GM11168 (cell line): ENCODE measurements at regions not wholly inside any gene's neighbourhood (a gene's known extent, or its start where the extent isn't known, plus 50 kb on each side); places are given as distances from the start of the nearest gene placed in this dataset.

Experiments
- in situ Hi-C: fragments of 300-500 bp; cut with MboI; formaldehyde crosslinking; loops from one replicate; pipeline ENCODE4 v1.12.0; 2022; ENCODE audit warnings: low sequenced_read_pairs; ENCODE audit not compliant: unreplicated experiment

DNA sequence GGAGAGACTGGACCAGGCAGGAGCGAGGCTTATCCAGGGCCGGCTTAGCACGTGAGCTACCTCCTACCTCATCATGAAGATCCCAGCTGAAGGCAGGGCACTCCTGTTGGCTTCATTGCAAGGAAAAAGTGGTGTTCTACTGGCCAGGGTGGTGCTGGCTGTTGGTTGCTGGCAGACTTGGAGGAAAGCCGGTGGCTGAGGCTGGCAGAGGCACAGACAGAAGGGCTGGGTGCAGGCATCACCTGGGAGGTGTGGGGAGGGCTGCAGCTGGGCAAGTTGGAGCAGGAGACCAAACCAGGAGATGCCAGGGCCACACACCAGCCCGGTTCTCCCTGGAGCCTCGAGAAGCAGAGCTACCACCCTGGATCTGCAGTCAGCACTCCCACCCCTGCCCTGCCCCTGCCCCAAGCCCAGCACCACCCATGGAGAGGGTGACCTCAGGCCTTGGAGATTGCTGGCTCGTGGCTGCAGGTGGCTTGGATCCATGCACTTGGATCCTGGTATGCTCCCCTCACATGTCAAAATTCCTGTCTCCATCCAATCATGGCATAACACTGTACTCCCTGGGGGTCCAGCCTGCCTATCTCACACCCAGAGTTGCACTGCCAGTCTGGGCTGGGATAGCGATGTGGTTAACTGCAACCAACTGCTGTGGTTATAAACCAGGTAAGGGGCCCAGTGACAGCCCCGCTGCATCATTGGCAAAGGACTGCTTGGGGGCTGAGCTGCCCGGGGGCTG lies 49.7 kb downstream of the GLI2 start:
- in situ Hi-C loops = no loop called here

DNA sequence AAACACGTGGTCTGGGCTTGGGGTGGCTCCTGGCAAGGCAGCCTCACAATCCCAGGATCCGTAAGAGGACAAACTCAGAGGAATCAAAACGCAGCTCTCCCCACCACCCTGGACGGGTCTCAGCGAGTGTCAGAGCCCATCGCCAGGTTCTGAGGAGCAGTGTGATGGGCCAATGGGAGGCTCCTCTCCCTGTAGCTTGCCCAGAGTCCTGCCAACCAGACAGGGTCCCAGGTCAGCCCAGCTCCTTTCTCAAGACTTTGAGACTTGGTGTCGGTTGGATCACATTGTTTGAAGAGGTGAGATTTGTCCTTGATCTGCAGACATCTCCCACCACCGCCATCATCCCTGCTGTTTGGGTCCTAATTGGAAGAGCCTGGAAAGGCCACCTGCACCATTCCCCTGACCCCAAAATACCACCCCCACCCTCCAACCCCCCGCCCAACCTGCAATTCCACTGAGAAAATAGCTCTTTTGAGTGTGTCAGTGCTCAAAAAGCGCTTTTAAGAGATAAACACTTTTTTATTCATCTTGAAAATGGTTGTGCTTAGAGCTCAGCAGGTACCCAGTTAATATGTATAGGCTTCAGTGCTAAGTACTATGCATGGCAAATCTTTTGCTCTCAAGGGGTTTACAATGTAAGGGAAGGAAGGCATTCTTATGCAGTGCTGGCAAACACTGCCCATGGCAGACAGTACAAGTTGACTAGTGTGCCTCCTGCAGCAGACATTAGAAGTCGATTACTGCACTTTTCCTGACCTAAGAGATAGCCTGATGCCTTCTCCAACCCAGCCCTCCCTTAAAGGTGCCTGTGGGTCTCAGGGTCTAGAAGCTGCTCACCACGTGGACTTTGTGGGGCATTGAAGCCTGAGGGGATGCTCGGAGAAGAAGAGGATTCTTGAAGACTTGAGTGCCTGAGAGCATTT lies 50.6 kb downstream of the GLI2 start:
- in situ Hi-C loops = no loop called here

DNA sequence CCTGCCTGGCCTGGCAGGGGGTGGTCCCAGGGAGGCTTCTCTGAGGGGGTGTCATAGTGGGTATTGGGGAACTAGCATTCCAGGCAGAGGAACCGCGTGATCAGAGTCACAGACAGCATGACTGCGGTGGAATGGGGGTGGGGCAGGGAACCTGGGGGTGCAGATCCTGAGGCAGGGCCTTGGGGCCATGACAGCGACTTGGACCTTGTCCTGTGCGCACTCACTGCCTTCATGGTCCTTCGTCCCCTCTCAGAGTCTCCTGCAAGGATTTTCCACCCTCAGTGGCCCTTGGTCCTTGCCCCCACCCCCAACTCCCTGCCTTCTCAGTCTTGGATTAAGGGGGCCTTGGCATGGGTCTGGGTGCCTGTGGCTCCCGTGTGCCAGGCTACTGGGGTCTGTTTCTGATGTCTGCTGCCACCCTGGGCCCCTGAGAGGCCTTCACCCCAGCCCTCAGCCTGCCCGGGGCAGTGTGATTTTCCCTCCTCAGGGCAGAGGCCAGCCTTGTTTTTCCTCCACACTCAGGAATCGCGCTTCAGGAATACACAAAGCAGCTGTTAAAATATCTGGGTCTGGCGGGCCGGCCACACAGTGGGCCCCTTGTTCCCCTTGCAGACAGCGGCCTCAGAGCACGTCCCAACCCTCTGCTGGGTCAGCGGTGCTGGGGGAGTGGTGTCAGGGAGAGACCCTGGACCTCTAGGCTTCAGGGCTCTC lies 51.6 kb downstream of the GLI2 start:
- in situ Hi-C loops = no loop called here

DNA sequence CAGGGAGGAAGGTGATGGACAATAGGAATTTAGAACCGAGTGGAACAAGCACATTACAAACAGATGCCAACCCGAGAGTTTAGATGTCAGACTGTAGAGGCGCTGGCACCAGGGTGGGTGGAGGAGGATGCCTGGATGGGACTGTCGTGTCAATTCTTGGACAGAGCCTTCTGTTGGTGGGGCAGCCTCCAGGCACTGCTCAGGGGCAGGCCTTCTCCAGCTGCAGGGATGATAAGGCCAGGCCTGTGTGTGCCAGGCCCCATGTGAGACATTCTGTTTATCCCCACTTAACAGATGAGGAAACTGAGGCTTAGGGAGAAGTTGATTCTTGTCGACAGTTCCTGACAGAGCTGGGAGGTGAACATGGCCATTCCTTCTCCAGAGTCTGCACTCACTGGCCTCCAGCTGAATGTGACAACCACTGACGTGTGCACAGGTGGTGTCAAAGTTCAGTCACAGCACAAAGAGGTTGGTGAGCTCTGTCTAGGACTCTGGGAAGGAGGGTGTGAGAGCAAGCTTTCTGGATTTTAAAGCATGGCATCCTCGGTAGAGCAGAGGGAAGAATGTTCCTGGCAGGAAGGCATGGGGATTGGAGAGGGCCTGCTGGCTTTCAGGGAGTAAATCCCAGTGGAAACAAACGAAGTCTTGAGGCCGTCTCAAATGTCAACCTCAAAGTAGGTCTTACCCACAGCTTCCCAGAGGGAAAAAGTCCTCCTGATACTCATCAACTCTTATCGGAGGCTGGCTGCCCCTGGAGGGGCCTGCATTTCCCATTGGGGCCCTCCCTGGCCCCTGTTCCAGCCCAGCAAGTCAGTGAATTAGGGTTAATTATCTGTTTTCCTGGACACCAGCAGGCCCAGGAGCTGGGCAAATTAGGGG lies 52.4 kb downstream of the GLI2 start:
- in situ Hi-C loops = no loop called here

DNA sequence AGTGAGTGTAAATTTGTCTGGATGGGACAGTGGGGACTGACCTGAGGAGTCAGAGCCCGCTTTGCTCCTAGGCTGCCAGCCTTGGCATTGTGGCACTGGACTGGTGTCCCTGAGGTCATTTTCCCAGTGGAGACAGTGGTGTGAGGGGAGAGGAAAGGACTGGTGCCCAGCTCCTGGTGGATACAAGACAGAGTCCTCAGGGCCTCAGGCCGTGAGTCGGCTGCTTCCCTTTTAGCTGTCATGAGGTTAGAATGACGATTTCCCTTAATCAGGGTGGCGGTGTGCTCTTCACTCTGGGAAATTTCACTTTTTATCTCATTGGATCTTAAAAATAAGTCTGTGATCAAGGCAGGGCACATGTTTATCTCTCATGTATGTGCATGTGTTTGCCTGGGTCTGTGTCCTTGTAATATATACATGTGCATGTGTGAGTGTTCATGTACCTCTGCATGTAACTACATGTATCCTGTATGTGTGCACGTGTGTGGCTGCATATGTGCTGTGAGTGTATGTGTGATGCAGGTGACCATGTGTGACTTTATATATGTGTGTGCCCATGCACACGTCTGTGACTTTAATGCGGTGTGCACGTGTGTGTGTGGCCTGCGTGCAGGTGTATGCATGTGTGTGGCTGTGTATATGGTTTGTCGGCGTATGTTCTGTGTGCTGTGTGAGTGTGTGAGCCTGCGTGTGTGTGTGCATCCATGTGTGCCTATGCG lies 55.7 kb downstream of the GLI2 start:
- in situ Hi-C loops = no loop called here

DNA sequence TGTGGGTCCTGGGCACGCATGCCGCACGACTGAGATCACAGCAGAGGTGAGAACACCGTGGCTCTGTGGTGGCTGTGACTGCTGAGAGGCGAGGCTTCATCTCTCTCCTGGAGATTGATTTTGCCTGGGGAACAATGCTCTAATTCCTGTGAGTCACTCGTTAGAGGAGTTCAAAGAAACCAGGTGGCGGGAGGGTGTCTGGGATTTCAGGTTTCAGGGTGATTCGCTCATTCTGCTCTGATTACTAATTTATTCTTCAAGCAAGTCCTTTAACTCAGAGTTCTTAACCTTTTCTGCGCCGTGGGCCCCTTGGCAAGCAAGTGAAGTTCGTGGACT lies 56.3 kb downstream of the GLI2 start:
- in situ Hi-C loops = no loop called here

DNA sequence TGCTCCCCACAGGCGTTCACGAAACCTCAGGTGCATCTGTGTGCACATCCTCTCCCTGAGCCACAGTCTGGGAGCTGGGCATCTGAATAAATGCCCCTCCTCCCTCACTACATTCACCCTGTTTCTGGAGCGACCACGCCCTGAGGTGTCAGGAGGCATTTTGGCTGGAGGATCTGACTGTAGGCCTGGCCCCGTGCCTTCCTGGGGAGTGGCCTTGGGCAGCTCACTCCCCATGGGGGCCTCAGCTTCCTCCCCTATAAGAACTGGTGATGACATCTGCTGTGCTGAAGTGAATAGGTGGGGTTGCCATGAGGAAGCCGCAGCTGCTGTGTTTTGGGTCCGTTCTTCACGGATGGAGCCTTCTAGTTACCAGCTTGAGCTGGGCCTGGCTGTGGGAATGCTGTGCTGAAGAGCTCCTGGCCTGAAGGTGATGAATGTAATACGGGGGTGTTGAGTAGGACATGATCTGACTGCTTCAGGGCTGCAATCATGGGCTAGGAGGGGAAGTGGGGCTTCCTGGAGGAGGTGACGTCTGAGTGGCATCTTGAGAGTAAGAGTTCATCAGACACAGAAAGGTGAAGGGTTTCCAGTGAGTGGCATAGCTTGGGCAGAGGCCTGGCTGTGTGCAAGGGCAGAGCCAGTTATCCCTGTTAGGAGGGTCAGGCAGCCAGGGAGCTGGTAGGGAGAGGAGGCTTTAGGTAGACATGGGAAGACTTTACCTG lies 58.2 kb downstream of the GLI2 start:
- in situ Hi-C loops = no loop called here

DNA sequence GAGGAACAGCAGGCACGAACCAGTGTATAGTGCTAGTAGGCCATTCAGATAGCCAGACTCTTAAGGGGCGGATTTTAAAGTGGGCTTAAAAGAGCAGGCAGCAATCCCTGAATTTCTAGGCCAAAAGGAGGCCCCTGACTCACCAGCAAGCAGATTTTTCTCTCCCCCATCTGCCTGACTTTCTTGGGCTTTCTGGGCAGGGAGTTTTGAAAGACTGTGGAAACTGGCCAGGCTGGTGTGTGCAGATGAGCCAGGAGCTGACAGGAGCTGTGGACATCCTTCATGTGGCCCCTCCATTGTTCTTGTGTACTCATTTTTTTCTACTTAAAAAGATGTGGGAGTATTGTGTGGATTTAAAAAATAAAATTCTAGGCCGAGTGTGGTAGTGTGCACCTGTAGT lies 59.0 kb downstream of the GLI2 start:
- in situ Hi-C loops = no loop called here

DNA sequence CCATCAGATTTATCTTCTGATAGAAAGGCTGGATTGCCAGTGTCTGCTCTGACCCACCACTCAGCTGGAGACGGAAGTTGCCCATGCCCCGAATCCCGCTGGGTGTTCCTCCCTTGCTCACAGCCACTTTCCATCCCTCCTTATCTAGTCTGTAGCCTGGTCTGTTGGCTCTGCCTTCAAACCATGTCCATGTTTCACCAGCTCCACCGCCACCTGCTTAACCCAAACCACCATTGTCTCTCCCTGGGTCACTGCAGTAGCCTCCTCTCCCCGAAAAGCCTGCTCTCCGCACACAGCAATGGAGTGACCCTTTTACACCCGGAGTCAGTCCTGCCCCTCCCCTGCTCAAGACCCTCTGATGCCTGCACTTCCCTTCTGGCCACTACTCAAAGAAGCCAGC lies 60.4 kb downstream of the GLI2 start:
- in situ Hi-C loops = no loop called here

DNA sequence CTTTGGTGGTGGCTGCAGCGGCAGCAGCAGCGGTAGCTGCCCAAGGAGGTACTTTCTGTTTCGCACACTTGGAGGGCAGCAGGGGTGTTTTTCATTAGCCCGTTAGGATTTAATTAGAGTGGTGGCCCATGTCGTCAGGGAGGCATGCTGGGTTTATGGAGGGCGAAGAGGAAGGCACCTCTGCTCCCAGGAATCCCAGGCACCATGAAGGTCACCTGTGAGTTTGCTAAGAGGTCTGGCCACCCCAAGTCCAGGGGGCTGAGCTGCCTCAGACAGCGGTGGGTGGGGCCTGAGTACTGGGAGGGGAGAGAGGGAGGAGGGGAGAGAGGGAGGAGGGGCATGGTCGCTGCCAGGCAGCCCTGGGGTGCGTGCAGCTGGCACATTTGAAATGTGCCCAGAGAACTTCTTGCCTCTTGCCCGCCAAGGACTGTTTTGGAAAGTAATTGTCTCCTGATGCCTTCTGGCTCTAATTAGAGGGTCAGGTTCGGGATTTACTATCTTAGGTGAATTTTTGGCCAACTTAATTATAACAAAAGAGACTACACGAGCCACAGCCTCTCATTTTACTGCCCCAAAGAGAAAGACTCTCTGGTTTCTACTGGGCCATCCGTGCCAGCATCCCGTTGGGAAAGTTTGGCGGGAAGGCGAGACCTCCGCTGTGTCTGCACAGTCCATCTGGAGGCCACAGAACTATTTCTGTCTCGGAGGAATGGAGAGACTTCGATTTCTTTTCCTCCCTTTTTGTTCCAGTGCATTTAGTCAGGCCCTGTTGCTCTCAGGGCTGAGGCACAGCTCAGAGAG lies 62.0 kb downstream of the GLI2 start:
- in situ Hi-C loops = no loop called here

DNA sequence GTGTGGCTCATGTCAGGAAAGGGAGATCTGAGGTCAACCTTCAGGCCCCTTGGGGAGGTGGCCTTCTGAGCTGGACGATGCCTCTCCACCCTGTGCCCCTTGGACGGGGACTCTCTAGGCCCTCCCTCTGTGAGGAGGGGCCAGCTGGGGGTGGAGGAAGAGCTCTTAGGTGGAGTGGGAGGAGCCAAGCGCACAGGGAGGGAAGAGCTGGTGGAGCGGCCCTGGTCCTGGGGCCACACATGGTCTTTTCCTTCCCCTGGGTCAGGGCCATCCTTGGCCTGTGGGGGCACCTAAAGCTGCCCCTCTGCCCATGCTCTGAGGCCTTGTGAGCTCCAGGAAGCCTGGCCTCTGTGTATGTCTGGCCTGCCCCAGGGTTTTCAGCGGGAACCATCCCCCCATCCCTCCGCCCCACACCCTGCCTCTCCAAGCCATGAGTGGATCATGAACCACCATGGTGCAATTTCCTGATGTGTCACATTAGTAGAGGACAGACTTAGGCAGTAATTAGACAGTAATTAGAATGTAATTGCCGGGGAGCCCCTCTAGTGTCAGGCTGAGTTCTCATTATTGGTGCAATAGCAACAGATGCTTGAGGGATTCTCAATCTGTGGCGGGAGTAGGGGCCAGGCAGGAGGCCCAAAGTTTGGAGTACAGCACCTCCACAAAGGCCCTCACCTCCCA lies 63.0 kb downstream of the GLI2 start:
- in situ Hi-C loops = no loop called here

DNA sequence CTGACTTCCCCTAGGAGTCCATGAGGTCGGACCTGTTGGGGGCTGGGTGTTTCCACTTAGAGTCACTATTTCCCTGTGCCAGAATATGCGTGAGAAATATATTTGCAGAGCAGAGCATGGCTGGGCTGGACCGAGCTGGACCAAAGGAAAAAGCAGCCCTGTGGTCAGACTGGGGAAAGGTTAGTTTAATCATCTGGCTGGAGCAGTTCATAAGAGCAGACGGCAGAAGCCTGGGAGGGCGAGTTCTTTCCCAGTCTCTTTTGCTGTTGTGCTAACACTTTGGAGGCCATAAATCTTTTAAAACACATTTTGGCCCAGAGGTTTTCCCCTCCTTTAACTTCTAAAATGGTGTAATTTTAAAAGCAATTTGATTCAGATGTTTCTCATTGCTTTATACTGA lies 66.5 kb downstream of the GLI2 start:
- in situ Hi-C loops = no loop called here

DNA sequence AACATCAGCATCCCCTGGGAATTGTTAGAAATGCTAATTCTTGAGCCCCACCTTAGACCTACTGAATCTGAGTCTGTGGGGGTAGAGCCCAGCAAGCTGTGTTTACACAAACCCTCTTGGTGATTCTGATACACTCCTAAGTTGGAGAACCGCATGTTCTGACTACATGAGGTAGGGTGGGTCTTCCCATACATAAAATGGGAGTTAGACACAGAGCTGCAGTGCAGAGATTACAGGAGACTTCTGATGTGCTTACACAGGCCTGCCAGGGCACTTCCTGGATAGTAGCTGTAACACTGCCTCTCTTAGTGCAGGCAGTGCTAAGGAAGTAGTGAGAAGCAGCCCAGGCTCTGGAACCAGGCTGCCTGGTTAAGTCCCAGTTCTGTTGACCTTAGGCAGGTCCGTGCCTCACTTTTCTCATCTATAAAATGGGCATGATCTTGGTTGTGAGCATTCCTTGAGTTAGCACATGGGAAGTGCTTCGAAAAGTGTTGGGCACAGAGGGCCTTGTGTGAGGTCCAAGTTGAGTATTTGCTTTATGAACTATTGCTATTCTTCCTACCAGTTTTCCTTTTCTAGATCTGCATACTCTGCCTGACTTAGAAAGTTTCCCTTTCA lies 67.3 kb downstream of the GLI2 start:
- in situ Hi-C loops = no loop called here

DNA sequence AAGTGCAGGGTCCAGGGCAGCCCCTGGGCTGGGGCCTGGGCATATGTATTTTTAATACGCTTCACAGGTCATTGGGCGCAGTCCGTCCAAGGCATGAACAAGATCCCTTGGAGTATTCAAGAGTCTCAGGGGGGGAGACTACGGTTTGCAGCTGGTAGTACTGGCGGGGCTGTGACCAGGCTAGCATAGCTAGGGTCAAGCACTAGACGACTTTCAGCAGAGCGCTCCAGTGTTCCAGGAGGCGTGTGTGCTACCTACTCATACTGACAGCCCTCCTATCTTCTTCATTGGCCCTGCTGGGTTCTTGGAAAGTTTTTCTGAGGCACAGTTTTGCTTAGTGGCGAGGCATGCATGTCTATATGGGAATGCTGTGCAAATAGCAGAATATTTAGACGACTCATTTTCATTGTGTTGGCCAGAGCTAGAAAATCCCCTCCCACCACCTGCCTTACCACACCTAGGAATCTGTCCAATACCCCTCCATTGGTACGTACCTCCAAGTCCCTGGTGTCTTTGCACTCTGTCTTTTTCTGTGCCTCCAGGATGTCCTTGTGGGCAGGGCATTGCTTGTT lies 68.2 kb downstream of the GLI2 start:
- in situ Hi-C loops = no loop called here

DNA sequence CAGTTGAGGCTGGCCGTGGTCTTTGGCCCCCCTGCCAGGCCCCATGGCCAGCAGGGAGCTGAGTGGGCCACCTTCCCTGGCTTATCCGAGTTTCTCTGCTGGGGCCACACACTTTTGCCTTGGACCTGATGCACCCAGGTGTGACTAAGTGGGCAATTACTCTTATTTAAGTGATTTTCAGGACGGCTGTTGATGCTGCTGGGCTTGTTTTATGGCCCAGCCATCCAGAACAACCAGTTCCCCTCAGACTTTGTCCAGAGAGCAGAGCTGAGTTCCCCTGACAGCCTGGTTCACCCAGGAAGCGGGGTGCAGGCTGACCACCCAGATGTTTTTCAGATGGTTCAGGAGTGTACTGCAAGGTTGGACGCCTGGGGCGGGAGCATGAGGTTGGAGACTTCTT lies 68.8 kb downstream of the GLI2 start:
- in situ Hi-C loops = no loop called here

DNA sequence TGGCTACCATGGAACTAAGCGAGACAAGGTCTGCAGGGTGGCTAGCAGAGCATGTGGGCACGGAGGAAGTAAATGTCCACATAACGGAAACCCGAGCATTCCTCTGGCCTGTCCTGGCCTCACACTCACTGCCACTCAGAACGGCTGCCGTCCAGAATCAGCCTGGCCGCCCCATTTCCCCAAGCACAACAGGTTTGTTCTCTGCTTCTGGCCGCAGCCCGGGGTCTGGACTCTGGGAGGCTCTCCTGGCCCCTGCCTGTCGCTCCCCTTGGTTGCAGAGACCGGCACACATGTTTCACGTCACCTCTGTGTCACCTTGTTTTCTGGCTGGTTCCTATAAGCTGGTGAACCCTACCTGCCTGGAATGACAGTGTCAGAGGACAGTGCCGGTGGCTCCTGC lies 69.3 kb downstream of the GLI2 start:
- in situ Hi-C loops = no loop called here

DNA sequence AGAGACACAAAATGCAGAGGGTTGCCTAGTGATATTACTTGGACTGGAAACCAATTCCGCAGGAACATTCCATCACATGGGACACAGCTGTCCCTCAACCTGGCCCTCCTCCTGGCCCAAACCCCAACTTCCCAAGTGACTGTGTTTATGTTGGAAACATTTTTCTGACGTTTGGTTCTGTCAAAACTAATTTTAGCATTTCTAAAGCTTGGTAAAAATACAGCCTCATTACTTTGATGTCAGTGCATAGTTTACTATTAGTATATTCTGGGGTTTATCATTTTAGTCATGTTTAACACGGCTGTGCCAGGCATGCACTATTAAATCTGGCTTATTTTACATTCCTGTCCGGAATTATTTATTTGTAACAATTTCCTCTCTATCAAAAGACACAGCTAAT lies 69.9 kb downstream of the GLI2 start:
- in situ Hi-C loops = no loop called here
